Osteoblast (primary cell): ENCODE measurements at regions not wholly inside any gene's neighbourhood (a gene's known extent, or its start where the extent isn't known, plus 50 kb on each side); places are given as distances from the start of the nearest gene placed in this dataset.

ENCODE experiments used
- DNase-seq: peaks from one replicate; pipeline ENCODE4 v3.0.0; 2011; ENCODE audit warnings: low spot score, mixed read lengths; ENCODE audit not compliant: insufficient read length; ENCODE audit errors: missing footprints
- H2AFZ ChIP-seq: 2 replicates; pipeline ENCODE4 v1.6.0; 2011; ENCODE audit warnings: mild to moderate bottlenecking, low read length
- H3K27ac ChIP-seq: 2 replicates; pipeline ENCODE4 v1.5.1; 2011; ENCODE audit warnings: mild to moderate bottlenecking, low read depth, low read length, moderate library complexity
- H3K27me3 ChIP-seq: 2 replicates; pipeline ENCODE4 v1.6.0; 2012; ENCODE audit warnings: mild to moderate bottlenecking, control low read depth, inconsistent platforms, low read length, moderate library complexity; ENCODE audit not compliant: insufficient read depth
- H3K36me3 ChIP-seq: 2 replicates; pipeline ENCODE4 v1.5.1; 2011; ENCODE audit warnings: mild to moderate bottlenecking, low read length, control low read depth, moderate library complexity; ENCODE audit not compliant: insufficient read depth
- H3K4me1 ChIP-seq: 2 replicates; pipeline ENCODE4 v1.5.1; 2011; ENCODE audit warnings: mild to moderate bottlenecking, low read length, control low read depth, moderate library complexity; ENCODE audit not compliant: insufficient read depth
- H3K4me2 ChIP-seq: 2 replicates; pipeline ENCODE4 v1.6.0; 2011; ENCODE audit warnings: mild to moderate bottlenecking, low read length; ENCODE audit not compliant: insufficient read depth
- H3K4me3 ChIP-seq: fragments of 200-600 bp; sonication (generic); 3 replicates; pipeline ENCODE4 v1.5.1; 2012; ENCODE audit warnings: mild to moderate bottlenecking, low read length, inconsistent platforms; ENCODE audit not compliant: insufficient read depth
- H3K79me2 ChIP-seq: 2 replicates; pipeline ENCODE4 v1.6.0; 2012; ENCODE audit warnings: mild to moderate bottlenecking, low read length, control low read depth, inconsistent platforms; ENCODE audit not compliant: insufficient read depth
- H3K9me3 ChIP-seq: 2 replicates; pipeline ENCODE4 v1.5.1; 2011; ENCODE audit warnings: low read depth, low read length, control low read depth
- H4K20me1 ChIP-seq: 2 replicates; pipeline ENCODE4 v1.6.0; 2012; ENCODE audit warnings: mild to moderate bottlenecking, low read length, control low read depth; ENCODE audit not compliant: insufficient read depth
- CTCF ChIP-seq: IDR thresholded peaks from 2 replicates; pipeline ENCODE4 v1.5.1; 2011; ENCODE audit warnings: mild to moderate bottlenecking, low read depth, low read length, moderate library complexity; ENCODE audit errors: extremely low read depth

- Histone ChIP-seq H4K20me1 (no peaks in the 10 kb centered on the region), H3K4me2 (no peak overlapping the region), H3K27ac (no peak overlapping the region), H3K36me3 (no peaks in the 10 kb centered on the region), H3K9me3 (no peaks in the 10 kb centered on the region), H3K4me3 (no peak overlapping the region), H3K27me3 (no peaks in the 10 kb centered on the region), H3K4me1 (peaks cover 2% of the 10 kb centered on the region), H3K79me2 (no peaks in the 10 kb centered on the region), H2AFZ (no peak overlapping the region)
- no peak for TF ChIP-seq CTCF
- no peak for DNase-seq
These were observed 149.2 kb downstream of the ACTL8 start for GRCh38 chr1:17904290-17904689.

- no peaks in the 10 kb centered on the region for H3K9me3 ChIP-seq
- H3K27ac ChIP-seq = no peak overlapping the region
- TF ChIP-seq CTCF = no peak
- no peak overlapping the region for H3K4me2 ChIP-seq
- no peaks in the 10 kb centered on the region for H4K20me1 ChIP-seq
- DNase-seq = no peak
- no peak overlapping the region for H2AFZ ChIP-seq
- no peaks in the 10 kb centered on the region for H3K79me2 ChIP-seq
- no peak overlapping the region for H3K4me3 ChIP-seq
- H3K36me3 ChIP-seq = no peaks in the 10 kb centered on the region
- peaks cover 11% of the 10 kb centered on the region for H3K4me1 ChIP-seq
- H3K27me3 ChIP-seq = peaks cover 12% of the 10 kb centered on the region
These were observed 152.9 kb downstream of the ACTL8 start for GRCh38 chr1:17907999-17908398.

GRCh38 chr1:17908945-17909344, 153.8 kb downstream of the ACTL8 start:
- no peak for DNase-seq
- Histone ChIP-seq H3K36me3 (no peaks in the 10 kb centered on the region), H3K27me3 (peaks cover 14% of the 10 kb centered on the region), H3K79me2 (no peaks in the 10 kb centered on the region), H3K27ac (no peak overlapping the region), H2AFZ (no peak overlapping the region), H4K20me1 (no peaks in the 10 kb centered on the region), H3K9me3 (no peaks in the 10 kb centered on the region), H3K4me3 (no peak overlapping the region), H3K4me1 (peaks cover 11% of the 10 kb centered on the region), H3K4me2 (no peak overlapping the region)
- TF ChIP-seq CTCF = no peak

- H4K20me1 ChIP-seq = no peaks in the 10 kb centered on the region
- DNase-seq = no peak
- no peak overlapping the region for H2AFZ ChIP-seq
- H3K4me2 ChIP-seq = no peak overlapping the region
- H3K4me1 ChIP-seq = peaks cover 11% of the 10 kb centered on the region
- H3K4me3 ChIP-seq = no peak overlapping the region
- H3K9me3 ChIP-seq = no peaks in the 10 kb centered on the region
- H3K79me2 ChIP-seq = no peaks in the 10 kb centered on the region
- no peaks in the 10 kb centered on the region for H3K36me3 ChIP-seq
- H3K27ac ChIP-seq = no peak overlapping the region
- TF ChIP-seq CTCF = peak; percentile 63
- H3K27me3 ChIP-seq = peaks cover 20% of the 10 kb centered on the region
These were observed 154.5 kb downstream of the ACTL8 start for GRCh38 chr1:17909634-17910033.
